ENCODE measurements at regions not wholly inside any gene's neighbourhood (a gene's known extent, or its start where the extent isn't known, plus 50 kb on each side); places are given as distances from the start of the nearest gene placed in this dataset.
A peak's percentile ranks its signal among the peaks of the same experiment; 100 is the strongest.
"Not testable (repeated sequence)": the region's sequence is repeated elsewhere in the genome, so short reads cannot be mapped to it uniquely, and the experiment has no call there.

GRCh38 chr17:13442361-13442760, 159.4 kb downstream of the HS3ST3A1 start:
- DNase-seq (no peak), ATAC-seq (ENCODE audit: poor library complexity) (no peak)
- intact Hi-C loops (cut with DNase I) = no loop called here

DNA sequence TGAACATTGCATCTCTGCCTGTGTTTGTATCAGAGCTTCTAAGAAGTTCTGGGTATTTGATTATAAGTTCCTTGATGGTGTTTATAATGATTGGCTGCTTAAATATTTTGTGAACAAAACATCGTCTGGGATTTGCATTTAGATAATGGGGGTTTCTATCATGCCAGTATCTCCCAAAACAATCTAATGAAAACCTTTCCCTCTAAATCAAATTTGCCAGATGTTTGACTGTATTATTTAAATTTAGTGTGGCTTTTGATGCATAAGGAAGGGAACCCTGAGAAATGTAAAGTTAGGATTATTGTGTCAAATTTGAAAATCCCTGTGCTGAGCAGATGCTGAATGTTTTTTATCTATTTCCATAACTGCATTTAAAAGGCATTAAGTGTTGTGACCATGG, 159.9 kb downstream of the HS3ST3A1 start:
- ATAC-seq (ENCODE audit: poor library complexity) (no peak), DNase-seq (no peak)
- intact Hi-C loops (cut with DNase I) = no loop called here

- ATAC-seq (ENCODE audit: poor library complexity) (no peak), DNase-seq (no peak)
- intact Hi-C loops (cut with DNase I) = no loop called here
Measured at GRCh38 chr17:13437966-13438779, 163.6 kb downstream of the HS3ST3A1 start.

GRCh38 chr17:13435230-13435629, 166.5 kb downstream of the HS3ST3A1 start:
- intact Hi-C loops (cut with DNase I) = no loop called here
- ATAC-seq (ENCODE audit: poor library complexity) (no peak), DNase-seq (no peak)

GRCh38 chr17:13429201-13429600, 172.5 kb downstream of the HS3ST3A1 start:
- DNase-seq (no peak), ATAC-seq (ENCODE audit: poor library complexity) (no peak)
- intact Hi-C loops (cut with DNase I) = no loop called here

DNA sequence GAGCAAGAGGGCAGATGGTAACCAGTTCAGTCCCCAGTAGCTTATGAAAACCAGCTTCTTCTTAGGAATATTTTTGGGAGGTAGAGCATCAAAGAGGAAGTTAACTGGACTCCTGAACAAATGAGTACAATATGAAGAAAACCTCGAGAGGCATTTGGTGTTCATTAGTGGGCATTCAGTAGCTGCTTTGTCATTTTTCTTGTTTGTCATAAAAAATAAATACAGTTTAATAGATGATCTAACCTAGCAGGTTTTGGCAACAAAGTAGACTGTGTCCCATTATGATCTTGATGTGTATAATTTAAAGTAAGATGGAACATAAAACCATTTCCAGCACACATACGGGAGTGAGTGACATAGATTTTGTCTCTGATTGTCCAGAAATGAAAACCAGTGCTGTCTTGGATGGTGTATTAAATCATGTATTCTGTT, 173.1 kb downstream of the HS3ST3A1 start:
- intact Hi-C loops (cut with DNase I) = no loop called here
- DNase-seq (no peak), ATAC-seq (ENCODE audit: poor library complexity) (no peak)

DNA sequence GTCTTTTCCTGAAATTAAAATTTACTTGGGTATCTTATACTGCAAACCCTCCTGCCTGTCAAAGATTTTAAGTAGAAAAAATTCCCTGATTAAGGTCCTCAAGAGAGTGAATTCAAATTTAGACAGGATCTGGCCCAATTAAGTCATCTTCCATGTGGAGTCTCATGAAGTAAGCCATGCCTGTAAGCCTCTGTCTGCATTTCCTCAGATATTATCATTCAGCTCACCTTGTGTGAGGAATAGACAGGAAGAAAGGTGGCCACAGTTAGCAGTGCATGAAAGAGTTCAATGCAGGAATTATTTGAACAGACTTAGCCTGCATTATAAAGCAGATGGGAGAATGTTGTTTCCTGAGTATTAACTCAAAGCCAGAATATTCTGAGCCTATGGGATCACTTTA, 174.7 kb downstream of the HS3ST3A1 start:
- intact Hi-C loops (cut with DNase I) = no loop called here
- ATAC-seq (ENCODE audit: poor library complexity) (no peak), DNase-seq (no peak)

GRCh38 chr17:13425390-13425789, 176.3 kb downstream of the HS3ST3A1 start:
- intact Hi-C loops (cut with DNase I) = no loop called here
- DNase-seq = no peak
- no peak for ATAC-seq (ENCODE audit: poor library complexity)

- DNase-seq (no peak), ATAC-seq (ENCODE audit: poor library complexity) (no peak)
- intact Hi-C loops (cut with DNase I) = no loop called here
Measured at GRCh38 chr17:13421581-13422130, 180.1 kb downstream of the HS3ST3A1 start.

DNA sequence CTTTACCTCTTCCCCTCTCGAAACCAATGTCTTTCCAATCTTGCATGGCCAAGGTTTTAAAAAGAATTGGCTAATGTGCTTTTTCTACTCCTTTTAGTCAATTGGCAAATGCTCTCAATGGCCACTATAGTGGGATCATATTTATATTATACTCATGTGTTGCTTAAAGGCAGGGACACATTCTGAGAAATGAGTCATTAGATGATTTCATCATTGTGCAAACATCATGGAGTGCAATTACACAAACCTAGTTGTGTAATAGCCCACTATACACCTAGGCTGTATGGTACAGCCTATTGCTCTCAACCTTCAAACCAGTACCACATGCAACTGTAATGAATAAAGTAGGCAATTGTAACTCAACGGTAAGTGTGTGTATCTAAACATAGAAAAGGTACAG, 180.9 kb downstream of the HS3ST3A1 start:
- ATAC-seq (ENCODE audit: poor library complexity) (no peak), DNase-seq (no peak)
- intact Hi-C loops (cut with DNase I) = no loop called here

DNA sequence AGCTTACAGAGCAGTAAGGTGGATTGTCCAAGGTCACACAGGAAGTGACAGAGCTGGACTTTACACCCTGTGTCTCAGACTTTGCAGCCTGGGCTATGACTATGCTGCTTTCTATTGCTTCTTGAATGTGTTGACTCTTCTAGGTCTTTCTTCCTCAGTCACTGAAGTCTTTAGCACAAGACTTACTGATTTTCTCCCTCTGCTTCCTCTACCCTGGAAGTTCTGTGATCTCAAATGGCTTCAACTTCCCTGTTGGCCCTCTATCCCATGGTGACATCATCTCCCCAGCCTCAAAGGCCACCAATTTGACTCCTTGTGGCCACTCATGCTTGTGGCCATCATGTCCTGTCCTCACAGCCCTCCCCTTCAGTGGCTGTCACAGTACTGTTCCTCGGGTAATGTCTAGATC, 181.3 kb downstream of the HS3ST3A1 start:
- DNase-seq (no peak), ATAC-seq (ENCODE audit: poor library complexity) (no peak)
- intact Hi-C loops (cut with DNase I) = no loop called here

GRCh38 chr17:13419676-13420075, 182.1 kb downstream of the HS3ST3A1 start:
- intact Hi-C loops (cut with DNase I) = no loop called here
- DNase-seq = no peak
- ATAC-seq (ENCODE audit: poor library complexity) = no peak

DNA sequence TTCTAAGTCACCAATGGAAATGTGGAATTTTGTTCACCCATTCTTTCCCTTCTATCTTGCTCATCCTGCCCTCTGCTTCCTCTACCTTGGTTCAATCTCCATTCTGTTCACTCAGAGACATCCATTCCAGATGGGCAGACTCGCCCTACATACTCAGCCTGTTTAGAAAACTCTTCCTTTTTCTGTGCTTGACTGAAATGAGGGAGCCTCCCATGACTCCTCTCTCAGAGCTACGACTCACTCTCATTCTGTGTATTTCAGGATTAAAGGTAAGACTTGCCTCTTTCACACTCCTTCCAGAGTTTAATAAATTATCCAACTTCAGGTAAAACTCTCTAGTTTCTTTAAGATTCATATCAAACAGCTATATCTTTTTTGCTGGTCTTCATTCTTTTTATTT, 182.8 kb downstream of the HS3ST3A1 start:
- intact Hi-C loops (cut with DNase I) = no loop called here
- no peak for ATAC-seq (ENCODE audit: poor library complexity)
- DNase-seq = no peak

GRCh38 chr17:13417381-13417950, 184.3 kb downstream of the HS3ST3A1 start:
- intact Hi-C loops (cut with DNase I) = no loop called here
- ATAC-seq (ENCODE audit: poor library complexity) (peak; percentile 3), DNase-seq (no peak)

DNA sequence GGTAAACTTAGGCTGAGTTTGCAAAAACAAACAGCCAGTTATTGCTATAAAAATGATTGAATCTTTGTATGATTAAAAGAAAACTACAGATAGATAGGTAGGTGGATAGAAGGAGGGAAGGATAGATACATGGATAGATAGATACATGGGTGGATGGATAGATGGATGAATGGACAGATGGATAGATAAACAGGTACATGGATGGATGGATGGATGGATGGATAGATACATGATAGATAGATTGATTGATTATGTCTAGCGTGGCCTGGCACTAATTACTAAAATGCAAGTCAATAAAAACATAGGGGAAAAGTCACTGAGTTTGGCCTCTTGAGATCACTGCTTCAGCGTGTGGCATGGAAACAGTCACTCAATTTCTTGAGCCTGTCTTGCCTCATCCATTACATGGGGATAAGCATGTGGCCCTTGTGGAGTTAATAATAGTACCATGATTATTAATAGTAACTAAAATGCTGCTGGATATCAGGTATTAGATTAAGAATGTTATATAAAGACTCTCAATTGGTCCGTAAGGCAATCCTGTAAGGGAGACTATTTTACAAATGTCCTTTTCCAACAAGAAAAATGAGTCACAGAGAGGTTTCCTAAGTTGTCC, 184.9 kb downstream of the HS3ST3A1 start:
- no peak for DNase-seq
- ATAC-seq (ENCODE audit: poor library complexity) = peak; percentile 88
- intact Hi-C loops (cut with DNase I) = no loop called here

- intact Hi-C loops (cut with DNase I) = no loop called here
- ATAC-seq (ENCODE audit: poor library complexity) = peak; percentile 91
- DNase-seq = peak; percentile 65
Measured at GRCh38 chr17:13415871-13416416, 185.8 kb downstream of the HS3ST3A1 start.

DNA sequence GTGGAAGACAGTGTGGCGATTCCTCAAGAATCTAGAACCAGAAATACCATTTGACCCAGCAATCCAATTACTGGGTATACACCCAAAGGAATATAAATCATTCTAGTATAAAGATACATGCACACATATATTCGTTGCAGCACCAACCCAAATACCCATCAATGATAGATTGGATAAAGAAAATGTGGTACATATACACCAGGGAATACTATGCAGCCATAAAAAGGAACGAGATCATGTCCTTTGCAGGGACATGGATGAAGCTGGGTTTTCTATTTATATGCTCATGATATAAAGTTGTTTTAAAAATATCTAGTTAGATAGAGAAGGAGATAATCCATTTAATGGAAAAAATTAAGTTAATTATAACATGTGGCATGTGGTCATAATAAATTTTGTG, 186.5 kb downstream of the HS3ST3A1 start:
- intact Hi-C loops (cut with DNase I); ATAC-seq (ENCODE audit: poor library complexity); DNase-seq: not testable (repeated sequence)

DNA sequence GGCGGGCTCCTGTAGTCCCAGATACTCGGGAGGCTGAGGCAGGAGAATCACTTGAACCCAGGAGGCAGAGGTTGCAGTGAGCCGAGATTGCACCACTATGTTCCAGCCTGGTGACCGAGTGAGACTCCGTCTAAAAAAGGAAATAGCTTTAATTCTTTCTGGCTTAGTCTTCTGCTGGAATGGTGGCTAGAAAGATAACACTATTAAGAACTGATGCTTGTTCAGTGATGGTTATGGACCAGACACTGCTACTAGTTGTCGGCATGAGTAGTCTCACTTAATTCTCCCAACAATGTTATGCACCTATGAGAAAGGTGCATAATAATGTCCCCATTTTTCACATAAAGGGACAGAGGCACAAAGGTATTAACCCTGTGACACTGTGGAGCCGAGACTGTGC, 188.7 kb downstream of the HS3ST3A1 start:
- no peak for ATAC-seq (ENCODE audit: poor library complexity)
- intact Hi-C loops (cut with DNase I) = no loop called here
- no peak for DNase-seq

- ATAC-seq (ENCODE audit: poor library complexity) (peak; percentile 84), DNase-seq (no peak)
- intact Hi-C loops (cut with DNase I) = no loop called here
Measured at GRCh38 chr17:13410874-13411273, 190.9 kb downstream of the HS3ST3A1 start.

GRCh38 chr17:13410214-13410613, 191.5 kb downstream of the HS3ST3A1 start:
- intact Hi-C loops (cut with DNase I) = no loop called here
- no peak for DNase-seq
- no peak for ATAC-seq (ENCODE audit: poor library complexity)

Measured in Right ventricle myocardium superior (tissue), 1 donor.